GM12891 (cell line): ENCODE measurements at regions not wholly inside any gene's neighbourhood (a gene's known extent, or its start where the extent isn't known, plus 50 kb on each side); places are given as distances from the start of the nearest gene placed in this dataset.

ENCODE experiments used
- POLR2A ChIP-seq: IDR thresholded peaks from 2 replicates; pipeline ENCODE4 v1.6.1; 2011; ENCODE audit warnings: low read depth, low read length, control low read depth
- POLR2AphosphoS5 ChIP-seq: IDR thresholded peaks from 2 replicates; pipeline ENCODE4 v1.6.1; 2011; ENCODE audit warnings: low read depth, low read length, control low read depth
- TAF1 ChIP-seq: IDR thresholded peaks from 2 replicates; pipeline ENCODE4 v1.6.1; 2011; ENCODE audit warnings: low read depth, low read length, control low read depth

DNA sequence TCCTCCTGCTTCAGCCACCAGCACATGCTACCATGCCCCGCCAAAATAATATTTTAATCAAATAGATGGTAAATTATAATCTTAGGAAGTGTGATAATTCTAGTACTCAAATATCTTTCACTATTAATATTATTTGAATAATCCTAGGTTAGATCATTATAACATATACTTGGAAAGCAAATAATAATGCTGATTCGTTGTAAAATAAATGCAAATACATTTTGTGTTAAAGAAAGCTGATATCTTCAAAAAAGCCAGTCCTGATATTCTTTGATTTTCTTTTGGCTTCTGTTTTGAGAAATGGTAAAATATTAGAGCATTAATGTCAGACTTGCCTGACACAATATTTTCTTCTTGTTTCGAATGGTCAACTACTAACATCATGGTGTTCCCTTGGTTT lies 116.3 kb upstream of the ADAMTS5 start:
- no peak for TF ChIP-seq POLR2A
- TF ChIP-seq POLR2AphosphoS5: no peak
- no peak for TF ChIP-seq TAF1
